GM21526 (cell line): ENCODE measurements at regions not wholly inside any gene's neighbourhood (a gene's known extent, or its start where the extent isn't known, plus 50 kb on each side); places are given as distances from the start of the nearest gene placed in this dataset.

Experiments
- ATAC-seq: cut with Tn5 transposase; IDR thresholded peaks from one replicate; pipeline ENCODE4 v1.9.1; 2021; ENCODE audit warnings: moderate library complexity; ENCODE audit not compliant: unreplicated experiment, low FRiP score

GRCh38 chr4:180622254-180622653 lies 1620.9 kb upstream of the TENM3 start:
- no peak for ATAC-seq

- no peak for ATAC-seq
Observed at GRCh38 chr4:180625653-180626052, 1617.5 kb upstream of the TENM3 start.

GRCh38 chr4:180630012-180630665 lies 1613.1 kb upstream of the TENM3 start:
- ATAC-seq = no peak

GRCh38 chr4:180634306-180634705 lies 1608.9 kb upstream of the TENM3 start:
- no peak for ATAC-seq

GRCh38 chr4:180635281-180635680 lies 1607.9 kb upstream of the TENM3 start:
- no peak for ATAC-seq

- ATAC-seq = no peak
Observed at GRCh38 chr4:180636696-180637404, 1606.4 kb upstream of the TENM3 start.

- ATAC-seq = no peak
Observed at GRCh38 chr4:180637616-180638015, 1605.6 kb upstream of the TENM3 start.

GRCh38 chr4:180640193-180640592 lies 1603.0 kb upstream of the TENM3 start:
- no peak for ATAC-seq

GRCh38 chr4:180641495-180641894 lies 1601.7 kb upstream of the TENM3 start:
- no peak for ATAC-seq

GRCh38 chr4:180642732-180643131 lies 1600.5 kb upstream of the TENM3 start:
- no peak for ATAC-seq

GRCh38 chr4:180650273-180650672 lies 1592.9 kb upstream of the TENM3 start:
- no peak for ATAC-seq

- no peak for ATAC-seq
Observed at GRCh38 chr4:180652533-180652932, 1590.7 kb upstream of the TENM3 start.

GRCh38 chr4:180655886-180656285 lies 1587.3 kb upstream of the TENM3 start:
- no peak for ATAC-seq

- ATAC-seq = no peak
Observed at GRCh38 chr4:180657881-180658280, 1585.3 kb upstream of the TENM3 start.

- ATAC-seq = peak; percentile 88
Observed at GRCh38 chr4:180664766-180665368, 1578.3 kb upstream of the TENM3 start.

- no peak for ATAC-seq
Observed at GRCh38 chr4:180665481-180665880, 1577.7 kb upstream of the TENM3 start.

GRCh38 chr4:180665994-180666824 lies 1577.0 kb upstream of the TENM3 start:
- peak; percentile 74 for ATAC-seq

GRCh38 chr4:180668732-180669131 lies 1574.5 kb upstream of the TENM3 start:
- ATAC-seq = no peak

- ATAC-seq = no peak
Observed at GRCh38 chr4:180669680-180670079, 1573.5 kb upstream of the TENM3 start.

- no peak for ATAC-seq
Observed at GRCh38 chr4:180674619-180675358, 1568.4 kb upstream of the TENM3 start.

- ATAC-seq = no peak
Observed at GRCh38 chr4:180675359-180675650, 1567.9 kb upstream of the TENM3 start.
